ENCODE measurements at regions not wholly inside any gene's neighbourhood (a gene's known extent, or its start where the extent isn't known, plus 50 kb on each side); places are given as distances from the start of the nearest gene placed in this dataset.

DNA sequence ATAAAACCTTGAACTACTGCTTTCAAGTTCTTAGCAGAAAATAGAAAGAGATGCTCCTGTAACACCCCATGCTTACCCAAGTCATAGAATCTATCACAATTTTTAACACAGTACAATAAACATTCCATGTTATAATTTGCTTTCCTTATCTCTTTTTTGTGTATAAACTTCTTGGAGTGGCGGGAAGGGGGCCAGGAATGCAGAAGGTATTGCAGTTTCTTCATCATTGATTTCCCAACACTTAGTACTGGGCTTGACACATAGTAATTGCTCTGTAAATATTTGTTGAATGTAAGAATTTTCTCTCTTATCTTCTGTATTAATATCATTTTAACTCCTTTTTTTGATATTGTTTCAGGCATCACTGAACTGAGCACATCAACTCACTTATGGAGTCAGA lies 535.8 kb downstream of the KCTD12 start:
- TF ChIP-seq, protein P1, sequence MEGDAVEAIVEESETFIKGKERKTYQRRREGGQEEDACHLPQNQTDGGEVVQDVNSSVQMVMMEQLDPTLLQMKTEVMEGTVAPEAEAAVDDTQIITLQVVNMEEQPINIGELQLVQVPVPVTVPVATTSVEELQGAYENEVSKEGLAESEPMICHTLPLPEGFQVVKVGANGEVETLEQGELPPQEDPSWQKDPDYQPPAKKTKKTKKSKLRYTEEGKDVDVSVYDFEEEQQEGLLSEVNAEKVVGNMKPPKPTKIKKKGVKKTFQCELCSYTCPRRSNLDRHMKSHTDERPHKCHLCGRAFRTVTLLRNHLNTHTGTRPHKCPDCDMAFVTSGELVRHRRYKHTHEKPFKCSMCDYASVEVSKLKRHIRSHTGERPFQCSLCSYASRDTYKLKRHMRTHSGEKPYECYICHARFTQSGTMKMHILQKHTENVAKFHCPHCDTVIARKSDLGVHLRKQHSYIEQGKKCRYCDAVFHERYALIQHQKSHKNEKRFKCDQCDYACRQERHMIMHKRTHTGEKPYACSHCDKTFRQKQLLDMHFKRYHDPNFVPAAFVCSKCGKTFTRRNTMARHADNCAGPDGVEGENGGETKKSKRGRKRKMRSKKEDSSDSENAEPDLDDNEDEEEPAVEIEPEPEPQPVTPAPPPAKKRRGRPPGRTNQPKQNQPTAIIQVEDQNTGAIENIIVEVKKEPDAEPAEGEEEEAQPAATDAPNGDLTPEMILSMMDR (IDR thresholded peaks at IDR 0.05), result no peak
- no peak for TF ChIP-seq POLR2A (IDR thresholded peaks at IDR 0.05)
